ENCODE measurements at regions not wholly inside any gene's neighbourhood (a gene's known extent, or its start where the extent isn't known, plus 50 kb on each side); places are given as distances from the start of the nearest gene placed in this dataset.
A peak's percentile ranks its signal among the peaks of the same experiment; 100 is the strongest.

- no peak overlapping the region for H3K4me3 ChIP-seq (ENCODE audit: low read length)
- H3K36me3 ChIP-seq (ENCODE audit: insufficient read depth, low read length) = no peaks in the 10 kb centered on the region
- peaks cover 8% of the 10 kb centered on the region; the same call in 1 of the 2 replicates for H3K4me1 ChIP-seq (ENCODE audit: insufficient read depth, low read length)
- WGBS = no CpG with 5 or more reads among the region's 1 CpG
- H3K27me3 ChIP-seq (ENCODE audit: insufficient read depth, low read length) = peaks cover 5% of the 10 kb centered on the region; the same call in 1 of the 2 replicates
- no peaks in the 10 kb centered on the region for H3K9me3 ChIP-seq (ENCODE audit: insufficient read depth, low read depth, low read length)
- no peak overlapping the region for H3K9ac ChIP-seq (ENCODE audit: low read depth, low read length)
- no peak overlapping the region for H3K27ac ChIP-seq (ENCODE audit: low read depth, low read length)
Measured at GRCh38 chr6:27154696-27155095, 92.8 kb upstream of the PRSS16 start.

- Histone ChIP-seq H3K9me3 (ENCODE audit: insufficient read depth, low read depth, low read length) (no peaks in the 10 kb centered on the region), H3K27me3 (ENCODE audit: insufficient read depth, low read length) (peaks cover 5% of the 10 kb centered on the region; the same call in 1 of the 2 replicates), H3K4me3 (ENCODE audit: low read length) (peak overlapping the region; percentile 75), H3K27ac (ENCODE audit: low read depth, low read length) (no peak overlapping the region), H3K4me1 (ENCODE audit: insufficient read depth, low read length) (peaks cover 20% of the 10 kb centered on the region), H3K36me3 (ENCODE audit: insufficient read depth, low read length) (no peaks in the 10 kb centered on the region), H3K9ac (ENCODE audit: low read depth, low read length) (peak overlapping the region; percentile 21; the same call in 1 of the 2 replicates)
- WGBS = 30% methylated on average over 15 of the region's 15 CpGs
Measured at GRCh38 chr6:27156874-27157458, 90.5 kb upstream of the PRSS16 start.

DNA sequence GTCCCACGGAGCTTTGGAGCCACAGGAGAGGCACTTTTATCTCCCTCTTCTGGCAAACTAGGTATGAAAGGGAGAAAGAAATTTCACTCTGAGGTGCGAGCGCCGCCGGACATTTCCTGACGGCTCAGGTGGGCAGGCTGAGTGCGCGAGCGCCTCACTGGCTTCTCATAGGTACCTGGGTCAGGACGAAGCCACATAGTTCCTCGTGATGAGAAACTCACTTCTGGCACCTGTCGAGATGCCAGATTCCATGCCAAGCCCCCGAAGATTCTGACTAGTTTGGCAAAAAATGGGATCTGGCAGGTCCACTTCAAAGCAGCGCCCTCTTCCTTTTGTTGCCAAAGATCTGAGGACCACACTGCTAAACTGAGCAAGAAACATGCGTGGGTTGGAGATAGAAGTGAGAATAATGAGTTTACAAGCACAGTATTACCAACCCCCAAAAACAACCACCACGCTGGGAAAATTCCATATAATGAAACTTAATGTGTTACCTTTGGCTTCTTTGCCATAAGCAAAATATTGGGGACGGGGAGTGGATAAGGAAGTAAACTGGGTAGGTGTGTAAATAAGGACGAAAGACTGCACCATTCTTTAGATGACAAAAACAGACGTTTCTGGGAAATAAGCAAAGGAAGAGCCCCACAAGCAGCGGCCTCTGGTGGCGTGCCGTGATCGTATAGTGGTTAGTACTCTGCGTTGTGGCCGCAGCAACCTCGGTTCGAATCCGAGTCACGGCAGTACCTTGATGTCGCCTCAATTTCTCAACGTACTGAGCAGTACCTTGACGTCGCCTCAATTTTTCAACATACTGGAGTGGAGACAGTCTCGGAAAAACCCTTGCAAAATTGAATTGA is 89.8 kb upstream of the PRSS16 start:
- WGBS = 5% methylated on average over 32 of the region's 34 CpGs
- Histone ChIP-seq H3K4me1 (ENCODE audit: insufficient read depth, low read length) (peaks cover 20% of the 10 kb centered on the region), H3K4me3 (ENCODE audit: low read length) (peak overlapping the region; percentile 75)

DNA sequence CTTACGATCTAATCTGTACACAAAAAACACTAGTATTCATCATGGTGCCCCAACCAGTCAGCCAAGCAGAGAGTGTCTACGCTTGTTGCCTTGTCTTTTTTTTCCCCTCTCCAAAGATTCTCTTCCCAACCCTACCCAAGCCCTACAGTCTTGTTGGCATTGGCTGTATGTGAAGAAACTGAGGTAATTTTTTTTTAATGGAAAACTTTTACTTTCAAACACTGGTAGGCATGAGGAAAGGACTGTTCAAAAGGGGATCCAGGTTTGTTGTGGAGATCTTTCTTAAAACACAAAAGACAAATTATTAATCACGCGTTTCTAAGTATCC is 89.2 kb upstream of the PRSS16 start:
- no peak overlapping the region for H3K27ac ChIP-seq (ENCODE audit: low read depth, low read length)
- peak overlapping the region; percentile 75; the same call in 1 of the 2 replicates for H3K4me3 ChIP-seq (ENCODE audit: low read length)

More for the DNA sequence above, 89.8 kb upstream of the PRSS16 start:
- Histone ChIP-seq H3K9ac (ENCODE audit: low read depth, low read length) (peak overlapping the region; percentile 21; the same call in 1 of the 2 replicates), H3K27me3 (ENCODE audit: insufficient read depth, low read length) (peaks cover 5% of the 10 kb centered on the region; the same call in 1 of the 2 replicates), H3K27ac (ENCODE audit: low read depth, low read length) (no peak overlapping the region), H3K36me3 (ENCODE audit: insufficient read depth, low read length) (no peaks in the 10 kb centered on the region), H3K9me3 (ENCODE audit: insufficient read depth, low read depth, low read length) (no peaks in the 10 kb centered on the region)

DNA sequence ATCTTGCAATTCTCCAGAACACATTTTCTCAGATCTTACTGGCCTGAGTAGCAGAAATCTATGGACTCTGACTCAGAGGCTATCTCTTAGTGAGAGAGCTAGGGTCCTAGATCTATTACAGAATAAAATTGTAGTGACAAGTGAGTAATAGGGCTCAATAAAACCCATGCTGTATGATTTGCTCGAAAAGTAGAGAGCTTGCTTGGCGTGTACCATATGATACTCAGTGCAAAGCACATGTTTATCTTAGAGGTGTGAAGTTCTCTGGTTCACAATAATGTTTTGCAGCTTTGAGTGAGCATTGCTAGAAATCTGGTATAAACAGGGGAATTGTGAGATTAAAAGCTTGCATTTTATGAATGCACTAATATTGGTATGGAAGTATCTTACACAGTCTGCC is 87.8 kb upstream of the PRSS16 start:
- no peaks in the 10 kb centered on the region for H3K9me3 ChIP-seq (ENCODE audit: insufficient read depth, low read depth, low read length)

More for the DNA sequence above, 89.2 kb upstream of the PRSS16 start:
- H3K27me3 ChIP-seq (ENCODE audit: insufficient read depth, low read length) = peaks cover 5% of the 10 kb centered on the region; the same call in 1 of the 2 replicates
- H3K9me3 ChIP-seq (ENCODE audit: insufficient read depth, low read depth, low read length) = no peaks in the 10 kb centered on the region
- no peak overlapping the region for H3K9ac ChIP-seq (ENCODE audit: low read depth, low read length)
- H3K4me1 ChIP-seq (ENCODE audit: insufficient read depth, low read length) = peaks cover 20% of the 10 kb centered on the region
- H3K36me3 ChIP-seq (ENCODE audit: insufficient read depth, low read length) = no peaks in the 10 kb centered on the region
- 71% methylated on average over 4 of the region's 4 CpGs for WGBS

GRCh38 chr6:27161115-27161514 is 86.4 kb upstream of the PRSS16 start:
- Histone ChIP-seq H3K9ac (ENCODE audit: low read depth, low read length) (no peak overlapping the region), H3K27me3 (ENCODE audit: insufficient read depth, low read length) (peaks cover 5% of the 10 kb centered on the region; the same call in 1 of the 2 replicates), H3K27ac (ENCODE audit: low read depth, low read length) (peak overlapping the region; percentile 33; the same call in 1 of the 2 replicates), H3K36me3 (ENCODE audit: insufficient read depth, low read length) (no peaks in the 10 kb centered on the region), H3K4me3 (ENCODE audit: low read length) (peak overlapping the region; percentile 5; the same call in 1 of the 2 replicates), H3K9me3 (ENCODE audit: insufficient read depth, low read depth, low read length) (no peaks in the 10 kb centered on the region), H3K4me1 (ENCODE audit: insufficient read depth, low read length) (peaks cover 13% of the 10 kb centered on the region)
- 43% methylated on average over 1 of the region's 1 CpG for WGBS

More for the DNA sequence above, 87.8 kb upstream of the PRSS16 start:
- H3K27me3 ChIP-seq (ENCODE audit: insufficient read depth, low read length) = peaks cover 5% of the 10 kb centered on the region; the same call in 1 of the 2 replicates
- no peaks in the 10 kb centered on the region for H3K36me3 ChIP-seq (ENCODE audit: insufficient read depth, low read length)
- no peak overlapping the region for H3K9ac ChIP-seq (ENCODE audit: low read depth, low read length)
- H3K4me1 ChIP-seq (ENCODE audit: insufficient read depth, low read length) = peaks cover 19% of the 10 kb centered on the region
- no peak overlapping the region for H3K27ac ChIP-seq (ENCODE audit: low read depth, low read length)
- 92% methylated on average over 2 of the region's 2 CpGs for WGBS
- H3K4me3 ChIP-seq (ENCODE audit: low read length) = no peak overlapping the region

GRCh38 chr6:27161603-27161945 is 85.9 kb upstream of the PRSS16 start:
- H3K4me1 ChIP-seq (ENCODE audit: insufficient read depth, low read length) = peaks cover 13% of the 10 kb centered on the region
- peak overlapping the region; percentile 5; the same call in 1 of the 2 replicates for H3K4me3 ChIP-seq (ENCODE audit: low read length)
- H3K9ac ChIP-seq (ENCODE audit: low read depth, low read length) = no peak overlapping the region
- no peaks in the 10 kb centered on the region for H3K36me3 ChIP-seq (ENCODE audit: insufficient read depth, low read length)
- H3K27me3 ChIP-seq (ENCODE audit: insufficient read depth, low read length) = peaks cover 4% of the 10 kb centered on the region; the same call in 1 of the 2 replicates
- H3K9me3 ChIP-seq (ENCODE audit: insufficient read depth, low read depth, low read length) = no peaks in the 10 kb centered on the region
- H3K27ac ChIP-seq (ENCODE audit: low read depth, low read length) = peak overlapping the region; percentile 19; the same call in 1 of the 2 replicates
- WGBS = 62% methylated on average over 4 of the region's 4 CpGs

DNA sequence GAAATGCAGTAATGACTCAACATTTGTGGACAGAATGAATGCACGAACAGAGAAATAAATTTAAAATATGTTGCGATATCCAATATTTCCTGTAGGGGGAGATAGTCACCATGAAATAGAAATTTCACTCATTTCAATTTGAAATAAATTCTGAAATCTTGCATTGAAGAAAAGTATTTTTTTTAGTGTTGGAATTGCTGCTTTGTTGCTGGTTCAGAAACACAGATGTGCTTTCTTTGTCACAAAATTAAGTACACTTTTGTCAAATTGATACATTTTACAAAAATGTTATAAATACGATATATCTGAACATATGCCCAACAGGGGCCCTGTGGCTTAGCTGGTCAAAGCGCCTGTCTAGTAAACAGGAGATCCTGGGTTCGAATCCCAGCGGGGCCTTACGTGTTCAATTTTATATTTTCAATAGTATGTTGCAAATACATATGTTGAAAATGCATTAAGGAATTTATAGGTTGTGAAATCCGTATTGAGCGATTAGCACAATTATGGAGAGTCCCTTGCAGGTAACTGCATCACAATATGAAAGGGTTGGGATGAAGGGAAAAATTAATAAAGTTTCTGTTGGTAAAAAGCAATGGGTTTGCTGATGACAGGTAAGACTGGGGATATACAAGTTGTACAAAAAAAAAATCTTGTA is 85.4 kb upstream of the PRSS16 start:
- Histone ChIP-seq H3K9me3 (ENCODE audit: insufficient read depth, low read depth, low read length) (no peaks in the 10 kb centered on the region), H3K9ac (ENCODE audit: low read depth, low read length) (no peak overlapping the region), H3K4me1 (ENCODE audit: insufficient read depth, low read length) (peaks cover 13% of the 10 kb centered on the region), H3K4me3 (ENCODE audit: low read length) (peak overlapping the region; percentile 5; the same call in 1 of the 2 replicates), H3K36me3 (ENCODE audit: insufficient read depth, low read length) (no peaks in the 10 kb centered on the region), H3K27ac (ENCODE audit: low read depth, low read length) (no peak overlapping the region), H3K27me3 (ENCODE audit: insufficient read depth, low read length) (no peaks in the 10 kb centered on the region)
- 29% methylated on average over 9 of the region's 9 CpGs for WGBS

DNA sequence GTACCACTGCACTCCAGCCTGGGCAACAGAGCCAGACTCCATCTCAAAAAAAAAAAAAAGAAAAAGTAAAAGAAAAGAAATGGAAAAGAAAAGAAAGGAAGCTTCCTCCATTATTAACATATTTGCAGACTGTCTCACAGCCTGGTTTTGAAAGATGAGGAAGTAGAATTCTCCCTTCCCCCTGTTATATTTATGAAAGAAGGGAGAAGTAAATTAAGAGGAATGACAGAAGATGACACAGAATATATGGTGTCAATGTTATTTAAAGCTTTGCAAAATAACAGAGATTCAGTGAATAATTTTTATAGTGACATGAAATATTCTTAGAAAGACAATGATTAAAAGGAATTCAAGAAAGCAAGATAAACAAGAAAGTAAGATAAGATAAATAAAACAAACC is 83.7 kb upstream of the PRSS16 start:
- H3K4me1 ChIP-seq (ENCODE audit: insufficient read depth, low read length) = peaks cover 19% of the 10 kb centered on the region
- no peaks in the 10 kb centered on the region for H3K27me3 ChIP-seq (ENCODE audit: insufficient read depth, low read length)
- H3K9ac ChIP-seq (ENCODE audit: low read depth, low read length) = no peak overlapping the region
- no peaks in the 10 kb centered on the region for H3K36me3 ChIP-seq (ENCODE audit: insufficient read depth, low read length)
- H3K27ac ChIP-seq (ENCODE audit: low read depth, low read length) = no peak overlapping the region
- no peaks in the 10 kb centered on the region for H3K9me3 ChIP-seq (ENCODE audit: insufficient read depth, low read depth, low read length)
- no peak overlapping the region for H3K4me3 ChIP-seq (ENCODE audit: low read length)

GRCh38 chr6:27168108-27168507 is 79.4 kb upstream of the PRSS16 start:
- Histone ChIP-seq H3K27ac (ENCODE audit: low read depth, low read length) (no peak overlapping the region), H3K9me3 (ENCODE audit: insufficient read depth, low read depth, low read length) (0 out of 2 replicates have a peak, but pooled peaks cover 7% of the 10 kb centered on the region), H3K27me3 (ENCODE audit: insufficient read depth, low read length) (no peaks in the 10 kb centered on the region), H3K4me3 (ENCODE audit: low read length) (no peak overlapping the region), H3K9ac (ENCODE audit: low read depth, low read length) (no peak overlapping the region), H3K4me1 (ENCODE audit: insufficient read depth, low read length) (0 out of 2 replicates have a peak, but pooled peaks cover 7% of the 10 kb centered on the region), H3K36me3 (ENCODE audit: insufficient read depth, low read length) (no peaks in the 10 kb centered on the region)
- 98% methylated on average over 2 of the region's 2 CpGs for WGBS
